ENCODE measurements at regions not wholly inside any gene's neighbourhood (a gene's known extent, or its start where the extent isn't known, plus 50 kb on each side); places are given as distances from the start of the nearest gene placed in this dataset.

GRCh38 chr5:44183312-44183711, 205.9 kb downstream of the FGF10 start:
- TF ChIP-seq TAF1 (IDR thresholded peaks at IDR 0.05; ENCODE audit: borderline replicate concordance, low read depth, low read length) (no peak), TCF12 (IDR thresholded peaks at IDR 0.05) (no peak), RCOR1 (IDR thresholded peaks at IDR 0.05; ENCODE audit: low read length) (no peak), CTCF (IDR thresholded peaks at IDR 0.05) (no peak), USF1 (IDR thresholded peaks at IDR 0.05; ENCODE audit: borderline replicate concordance, low read depth) (no peak)

Measured in SK-N-SH (cell line).